ENCODE measurements at regions not wholly inside any gene's neighbourhood (a gene's known extent, or its start where the extent isn't known, plus 50 kb on each side); places are given as distances from the start of the nearest gene placed in this dataset.

DNA sequence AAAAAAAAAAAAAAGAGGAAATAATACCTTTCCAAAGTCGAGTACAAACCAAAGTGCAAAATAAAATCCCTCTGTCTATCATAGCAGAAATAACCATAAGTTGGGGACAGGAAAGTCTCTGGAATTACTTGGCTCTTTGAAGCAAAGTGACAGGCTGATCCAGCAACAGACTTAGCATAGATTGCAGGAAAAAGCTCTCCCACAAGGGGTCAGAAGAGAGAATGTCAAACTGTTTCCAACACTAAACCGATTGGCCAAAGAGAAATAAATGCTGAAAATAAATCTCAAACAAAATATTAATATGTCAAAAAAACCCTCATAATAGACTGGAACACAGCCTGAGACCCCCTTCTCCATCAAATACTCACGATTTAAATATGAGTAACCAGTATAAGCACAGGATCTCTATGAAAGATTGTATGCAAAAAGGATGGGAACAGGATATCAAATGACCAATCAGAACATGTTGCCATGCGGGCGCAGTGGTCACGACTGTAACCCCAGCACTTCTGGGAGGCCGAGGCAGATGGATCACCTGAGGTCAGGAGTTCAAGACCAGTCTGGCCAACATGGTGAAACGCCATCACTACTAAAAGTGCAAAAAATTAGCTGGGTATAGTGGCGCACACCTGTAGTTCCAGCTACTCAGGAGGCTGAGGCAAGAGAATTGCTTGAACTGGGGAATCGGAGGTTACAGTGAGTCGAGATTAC, 1000.7 kb upstream of the LRRN3 start:
- TF ChIP-seq, protein P1, sequence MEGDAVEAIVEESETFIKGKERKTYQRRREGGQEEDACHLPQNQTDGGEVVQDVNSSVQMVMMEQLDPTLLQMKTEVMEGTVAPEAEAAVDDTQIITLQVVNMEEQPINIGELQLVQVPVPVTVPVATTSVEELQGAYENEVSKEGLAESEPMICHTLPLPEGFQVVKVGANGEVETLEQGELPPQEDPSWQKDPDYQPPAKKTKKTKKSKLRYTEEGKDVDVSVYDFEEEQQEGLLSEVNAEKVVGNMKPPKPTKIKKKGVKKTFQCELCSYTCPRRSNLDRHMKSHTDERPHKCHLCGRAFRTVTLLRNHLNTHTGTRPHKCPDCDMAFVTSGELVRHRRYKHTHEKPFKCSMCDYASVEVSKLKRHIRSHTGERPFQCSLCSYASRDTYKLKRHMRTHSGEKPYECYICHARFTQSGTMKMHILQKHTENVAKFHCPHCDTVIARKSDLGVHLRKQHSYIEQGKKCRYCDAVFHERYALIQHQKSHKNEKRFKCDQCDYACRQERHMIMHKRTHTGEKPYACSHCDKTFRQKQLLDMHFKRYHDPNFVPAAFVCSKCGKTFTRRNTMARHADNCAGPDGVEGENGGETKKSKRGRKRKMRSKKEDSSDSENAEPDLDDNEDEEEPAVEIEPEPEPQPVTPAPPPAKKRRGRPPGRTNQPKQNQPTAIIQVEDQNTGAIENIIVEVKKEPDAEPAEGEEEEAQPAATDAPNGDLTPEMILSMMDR (conservative IDR thresholded peaks at IDR 0.05): peak; percentile 81
- H3K27ac ChIP-seq: no peak overlapping the region

DNA sequence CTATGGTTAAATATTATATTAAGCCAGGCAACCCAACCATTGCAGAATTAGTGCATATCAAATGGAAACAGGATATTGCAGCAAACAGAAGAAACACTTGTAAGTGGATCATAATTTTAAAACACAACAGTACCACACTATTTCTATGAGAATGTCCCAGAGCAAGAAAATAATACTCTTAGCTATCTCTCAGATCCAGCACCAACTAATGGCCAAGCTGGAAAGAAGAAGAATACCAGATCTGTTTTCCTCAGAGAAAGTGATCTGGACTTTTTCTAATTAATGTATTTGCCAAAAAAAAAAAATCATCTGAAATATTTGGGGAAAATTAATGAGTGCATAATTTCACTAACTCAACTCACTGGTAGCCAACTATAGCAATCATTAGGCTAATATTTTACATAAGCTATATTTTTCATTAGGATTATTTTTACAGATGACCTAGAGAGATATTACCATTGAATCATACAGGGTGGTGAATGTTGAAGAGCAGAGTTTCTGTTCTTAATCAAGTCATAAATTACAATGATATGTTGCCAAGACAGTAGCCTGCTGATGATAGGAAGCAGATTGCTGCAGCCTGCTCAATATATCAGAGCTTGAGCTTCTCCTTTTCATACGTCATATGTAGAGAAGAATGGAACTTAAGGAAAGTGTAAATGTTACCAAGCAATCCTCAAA, 995.4 kb upstream of the LRRN3 start:
- H3K27ac ChIP-seq: no peak overlapping the region
- TF ChIP-seq, protein P1 (conservative IDR thresholded peaks at IDR 0.05): no peak

DNA sequence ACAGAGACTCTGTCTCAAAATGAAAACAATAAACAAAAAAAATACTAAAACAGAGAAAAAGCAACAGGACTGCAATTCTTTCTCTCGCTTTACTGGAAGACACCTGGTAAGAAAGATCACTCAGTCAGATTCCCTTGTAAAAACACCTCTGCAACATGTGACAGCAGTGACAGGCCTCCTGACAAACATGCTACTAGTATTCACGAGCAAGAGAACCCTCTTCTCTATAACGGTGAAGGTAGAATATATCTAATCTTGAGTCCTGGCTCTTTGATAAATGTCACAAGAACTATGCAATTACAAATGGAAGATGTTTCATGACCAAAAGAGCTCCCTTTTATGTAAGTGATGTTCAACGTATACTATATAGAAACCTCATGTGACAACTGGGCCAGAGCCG, 986.7 kb upstream of the LRRN3 start:
- no peak overlapping the region for H3K27ac ChIP-seq
- TF ChIP-seq, protein P1 (conservative IDR thresholded peaks at IDR 0.05): no peak

DNA sequence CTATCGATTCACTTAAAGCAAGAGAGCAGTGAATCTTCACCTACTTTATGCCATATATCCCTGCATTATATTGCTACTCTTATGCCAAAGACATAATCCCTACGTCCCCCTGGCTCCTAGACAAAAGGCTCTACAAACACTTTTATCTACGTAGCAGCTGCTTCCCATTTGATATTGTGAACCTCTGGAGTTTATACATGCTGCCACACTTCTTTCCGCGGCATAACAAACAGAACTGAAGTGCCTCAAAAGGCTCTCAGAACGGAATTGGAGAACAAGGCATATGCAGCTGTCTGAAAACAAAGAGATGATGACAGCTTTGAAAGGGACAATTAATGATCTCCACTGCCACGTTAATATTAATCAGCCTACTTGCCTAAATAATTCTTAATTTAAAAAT, 985.6 kb upstream of the LRRN3 start:
- TF ChIP-seq, protein P1 (conservative IDR thresholded peaks at IDR 0.05): no peak
- no peak overlapping the region for H3K27ac ChIP-seq

DNA sequence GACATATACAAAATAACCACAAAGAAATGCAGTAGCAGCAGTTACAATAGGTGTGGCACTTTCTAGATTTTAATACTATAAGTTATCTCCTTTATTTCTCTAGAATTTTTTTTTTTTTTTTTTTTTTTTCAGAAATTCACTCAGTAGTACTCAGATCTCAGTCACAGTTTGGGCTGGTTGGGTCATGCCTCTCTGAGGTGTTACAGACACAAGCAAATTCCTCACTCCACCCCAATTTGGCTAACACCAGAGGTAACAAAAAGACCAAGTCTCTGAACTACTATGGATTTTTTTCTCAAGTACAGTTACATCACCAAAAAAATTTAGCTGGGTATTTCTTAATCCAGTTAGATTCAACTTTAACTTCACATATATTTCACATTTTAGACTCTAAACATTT, 985.1 kb upstream of the LRRN3 start:
- TF ChIP-seq, protein P1 (conservative IDR thresholded peaks at IDR 0.05): no peak
- H3K27ac ChIP-seq: no peak overlapping the region

DNA sequence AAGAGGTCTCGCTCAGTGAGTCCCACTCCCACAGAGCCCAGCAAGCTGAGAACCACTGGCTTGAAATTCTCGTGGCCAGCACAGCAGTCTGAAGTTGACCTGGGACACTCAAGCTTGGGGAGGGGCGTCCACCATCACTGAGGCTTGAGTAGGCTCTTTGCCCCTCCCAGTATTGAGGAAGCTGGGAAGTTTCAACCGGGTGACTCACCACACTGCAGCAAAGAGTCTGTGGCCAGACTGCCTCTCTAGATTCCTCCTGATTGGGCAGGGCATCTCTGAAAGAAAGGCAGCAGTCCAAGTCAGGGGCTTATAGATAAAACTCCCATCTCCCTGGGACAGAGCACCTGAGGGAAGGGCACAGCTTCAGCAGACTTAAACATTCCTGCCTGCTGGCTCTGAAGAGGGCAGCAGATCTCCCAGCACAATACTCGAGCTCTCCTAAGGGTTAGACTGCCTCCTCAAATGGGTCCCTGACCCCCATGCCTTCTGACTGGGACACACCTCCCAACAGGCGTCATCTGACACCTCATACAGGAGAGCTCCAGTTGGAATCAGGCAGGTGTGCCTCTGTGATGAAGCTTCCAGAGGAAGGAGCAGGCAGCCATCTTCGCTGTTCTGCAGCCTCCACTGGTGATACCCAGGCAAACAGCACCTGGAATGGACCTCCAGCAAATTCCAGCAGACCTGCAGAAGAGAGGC, 970.9 kb upstream of the LRRN3 start:
- TF ChIP-seq, protein P1 (conservative IDR thresholded peaks at IDR 0.05): no peak
- H3K27ac ChIP-seq: no peak overlapping the region

DNA sequence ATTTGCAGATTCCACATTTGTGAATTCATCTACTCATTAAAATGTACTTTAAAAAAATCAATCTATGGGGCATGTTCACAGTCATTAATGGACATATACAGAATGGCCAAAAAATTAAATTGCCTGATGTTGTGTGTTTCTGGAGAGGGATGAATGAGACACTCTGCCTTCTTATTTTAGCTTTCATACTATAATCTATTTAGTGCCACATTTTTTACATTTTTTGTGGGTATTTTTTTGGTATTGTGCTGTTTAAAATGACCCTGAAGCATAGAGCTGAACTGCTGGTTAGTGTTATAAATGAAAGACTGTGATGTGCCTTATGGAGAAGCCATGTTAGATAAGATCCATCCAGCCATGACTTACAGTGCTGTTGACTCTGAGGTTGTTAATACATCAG, 961.8 kb upstream of the LRRN3 start:
- H3K27ac ChIP-seq: no peak overlapping the region
- TF ChIP-seq, protein P1 (conservative IDR thresholded peaks at IDR 0.05): no peak

Data from VCaP (cell line).